Coronary artery (tissue), 2 donors: ENCODE measurements at regions not wholly inside any gene's neighbourhood (a gene's known extent, or its start where the extent isn't known, plus 50 kb on each side); places are given as distances from the start of the nearest gene placed in this dataset.

Source experiments
- DNase-seq: peaks from one replicate; pipeline ENCODE4 v3.0.0-alpha.2; 2017; ENCODE audit warnings: low spot score
- H3K27ac ChIP-seq, 2 donors: fragments of 200-600 bp; sonication (generic); one replicate each; pipeline ENCODE4 v1.5.1; 2016 to 2019
- H3K4me3 ChIP-seq: fragments of 200-600 bp; sonication (generic); 2 replicates; pipeline ENCODE4 v1.5.1; 2016; ENCODE audit warnings: mild to moderate bottlenecking, moderate library complexity
- CTCF ChIP-seq: fragments of 200-600 bp; sonication (generic); IDR thresholded peaks from one replicate; pipeline ENCODE4 v1.5.1; 2019; ENCODE audit warnings: antibody characterized with exemption

DNA sequence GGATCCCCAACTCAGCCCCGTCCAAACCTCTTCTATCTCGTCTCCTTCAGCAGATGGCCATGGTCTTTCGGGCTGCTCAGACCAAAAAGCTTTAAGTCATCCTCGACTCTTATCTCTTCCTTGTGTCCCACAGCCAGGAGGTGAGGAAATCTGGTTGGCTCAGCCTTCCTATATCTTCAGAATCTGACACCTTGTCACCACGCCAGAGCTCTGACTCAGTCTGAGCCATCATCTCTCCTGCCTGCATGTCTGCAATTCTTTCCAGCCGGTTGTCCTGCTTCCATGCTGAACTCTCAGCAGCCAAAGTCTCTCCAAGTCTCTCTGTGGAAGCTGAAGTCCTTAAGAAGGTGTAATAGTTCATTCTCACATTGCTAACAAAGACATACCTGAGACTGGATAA is 419.3 kb upstream of the ADAMTS16 start:
- Histone ChIP-seq H3K4me3 (no peak overlapping the region), H3K27ac (no peak overlapping the region)
- no peak for TF ChIP-seq CTCF
- no peak for DNase-seq

DNA sequence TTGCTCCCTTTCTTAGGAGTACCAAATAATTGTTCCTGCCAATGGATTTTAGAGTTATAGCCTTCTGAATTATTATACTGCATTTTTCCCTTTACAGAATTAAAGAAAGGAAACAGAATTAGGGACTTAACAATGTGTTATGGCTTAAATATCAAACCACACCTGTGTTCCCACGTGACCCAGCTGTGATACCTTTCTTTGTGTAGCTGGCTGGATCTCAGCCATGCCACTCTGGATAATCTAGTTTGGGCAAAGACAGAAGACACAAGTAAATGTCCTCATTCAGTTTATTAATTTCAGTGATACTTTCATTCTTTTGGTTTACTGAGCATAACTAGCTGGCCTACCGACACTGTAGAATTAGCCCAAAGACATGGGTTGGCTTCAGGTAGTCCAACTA is 417.2 kb upstream of the ADAMTS16 start:
- no peak overlapping the region for H3K4me3 ChIP-seq
- no peak for DNase-seq
- TF ChIP-seq CTCF: no peak

DNA sequence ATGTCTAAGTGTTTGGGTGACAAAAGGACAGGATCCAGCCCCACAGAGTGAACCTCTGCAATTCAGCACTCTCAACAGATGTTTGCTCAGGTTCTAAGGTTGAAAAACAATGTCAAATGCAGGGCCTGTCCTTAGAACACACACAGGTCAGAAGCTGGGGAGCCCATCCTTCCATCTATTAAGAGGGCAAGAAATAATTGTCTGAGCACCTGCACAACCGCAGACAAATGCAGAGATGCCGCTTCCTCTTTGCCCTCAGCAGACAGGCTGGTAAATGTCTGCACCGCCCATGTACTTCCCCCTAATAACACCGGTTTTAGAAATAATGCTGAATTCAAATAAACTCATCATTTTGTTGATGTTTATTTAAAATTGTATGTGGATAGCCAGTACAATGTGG is 414.5 kb upstream of the ADAMTS16 start:
- TF ChIP-seq CTCF: no peak
- H3K27ac ChIP-seq: no peak overlapping the region
- DNase-seq: no peak
- no peak overlapping the region for H3K4me3 ChIP-seq

More for the DNA sequence above, 417.2 kb upstream of the ADAMTS16 start:
- no peak overlapping the region for H3K27ac ChIP-seq

DNA sequence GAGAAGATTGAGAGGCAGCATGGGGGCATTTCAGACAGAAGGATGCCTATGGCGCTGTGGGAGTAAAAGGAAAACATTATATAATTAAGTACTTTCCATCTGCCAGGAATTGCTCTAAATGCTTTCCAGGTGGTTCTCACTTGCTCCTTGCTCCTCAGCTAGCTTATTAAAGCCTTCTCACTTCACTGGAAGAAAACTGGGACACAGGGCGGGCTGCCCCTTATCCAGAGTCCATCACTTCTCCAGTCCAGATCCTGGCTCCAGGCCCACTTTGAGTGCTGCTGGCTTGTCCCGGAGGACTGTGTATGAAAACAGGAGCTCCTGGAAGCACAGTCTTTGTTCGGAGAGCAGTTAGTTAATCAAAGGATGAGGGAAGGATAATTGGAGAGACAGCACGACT is 409.9 kb upstream of the ADAMTS16 start:
- Histone ChIP-seq H3K27ac (no peak overlapping the region), H3K4me3 (no peak overlapping the region)
- TF ChIP-seq CTCF: no peak
- DNase-seq: no peak

- TF ChIP-seq CTCF: no peak
- H3K4me3 ChIP-seq: no peak overlapping the region
- no peak for DNase-seq
- no peak overlapping the region for H3K27ac ChIP-seq
These were observed 405.8 kb upstream of the ADAMTS16 start for GRCh38 chr5:4734348-4734747.

DNA sequence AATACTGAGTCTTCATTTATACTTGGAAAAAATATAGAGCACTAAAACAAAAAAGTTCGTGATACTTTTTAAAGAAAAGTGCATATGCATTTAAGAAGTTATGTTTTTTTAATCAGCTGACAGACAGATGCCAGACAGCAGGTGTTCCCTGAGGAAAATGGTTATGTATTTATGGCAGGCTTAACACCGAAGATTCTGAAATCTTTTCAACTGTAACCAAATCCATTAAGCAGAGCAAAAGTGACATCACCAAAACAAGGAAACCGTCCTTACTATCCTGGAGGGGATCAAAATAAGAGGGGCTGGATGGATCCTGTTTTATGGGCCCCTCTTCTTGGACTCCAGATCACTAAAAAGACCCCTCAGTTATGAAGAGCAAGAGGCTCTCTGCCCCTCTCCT is 404.9 kb upstream of the ADAMTS16 start:
- no peak overlapping the region for H3K27ac ChIP-seq
- no peak for DNase-seq
- no peak for TF ChIP-seq CTCF
- no peak overlapping the region for H3K4me3 ChIP-seq

GRCh38 chr5:4737868-4738267 is 402.3 kb upstream of the ADAMTS16 start:
- TF ChIP-seq CTCF: no peak
- H3K4me3 ChIP-seq: no peak overlapping the region
- no peak for DNase-seq
- no peak overlapping the region for H3K27ac ChIP-seq
